ENCODE measurements at regions not wholly inside any gene's neighbourhood (a gene's known extent, or its start where the extent isn't known, plus 50 kb on each side); places are given as distances from the start of the nearest gene placed in this dataset.

DNA sequence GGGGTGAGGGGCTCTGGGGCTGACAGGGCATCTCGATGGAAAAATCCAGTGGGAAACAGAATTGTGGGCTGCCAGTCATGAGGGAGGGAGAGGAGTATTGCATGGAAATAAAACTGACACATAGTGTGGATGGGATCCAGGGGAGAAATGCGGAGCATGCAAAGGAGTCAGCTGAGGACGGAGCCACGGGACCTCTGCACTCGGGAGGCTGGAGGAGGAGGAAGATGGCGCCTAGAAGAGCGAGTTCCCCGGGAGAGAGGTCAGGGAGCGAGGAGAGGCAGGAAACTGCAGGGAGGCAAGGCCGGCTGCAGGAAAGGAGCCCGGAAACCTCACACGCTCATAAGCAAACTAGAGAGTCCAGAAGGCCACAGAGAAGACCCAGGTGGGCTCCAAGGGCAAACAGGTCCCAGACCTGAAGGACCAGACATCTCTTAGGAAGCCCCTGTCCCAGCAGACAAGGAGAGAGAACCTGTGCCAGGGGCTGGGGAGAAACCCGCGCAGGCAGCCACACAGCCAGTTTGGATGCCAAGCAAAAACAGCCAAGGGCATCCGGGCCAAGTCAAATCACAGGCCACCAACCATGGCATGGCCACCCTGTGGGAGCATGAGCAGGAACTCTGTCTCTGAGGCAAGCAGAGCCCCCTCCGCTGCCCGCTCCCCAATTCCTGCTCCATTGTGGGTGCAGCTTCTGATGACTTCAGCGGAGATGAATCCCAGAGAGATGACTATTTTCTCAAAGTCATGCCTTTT is 218.8 kb upstream of the ID2 start:
- DNase-seq (ENCODE audit: extremely low spot score, unreplicated experiment): no peak
- H3K4me3 Mint-ChIP-seq: no peak overlapping the region
- no peaks in the 10 kb centered on the region for H3K36me3 Mint-ChIP-seq
- peaks cover 19% of the 10 kb centered on the region for H3K4me1 Mint-ChIP-seq (ENCODE audit: unreplicated experiment)
- TF ChIP-seq, protein P1, sequence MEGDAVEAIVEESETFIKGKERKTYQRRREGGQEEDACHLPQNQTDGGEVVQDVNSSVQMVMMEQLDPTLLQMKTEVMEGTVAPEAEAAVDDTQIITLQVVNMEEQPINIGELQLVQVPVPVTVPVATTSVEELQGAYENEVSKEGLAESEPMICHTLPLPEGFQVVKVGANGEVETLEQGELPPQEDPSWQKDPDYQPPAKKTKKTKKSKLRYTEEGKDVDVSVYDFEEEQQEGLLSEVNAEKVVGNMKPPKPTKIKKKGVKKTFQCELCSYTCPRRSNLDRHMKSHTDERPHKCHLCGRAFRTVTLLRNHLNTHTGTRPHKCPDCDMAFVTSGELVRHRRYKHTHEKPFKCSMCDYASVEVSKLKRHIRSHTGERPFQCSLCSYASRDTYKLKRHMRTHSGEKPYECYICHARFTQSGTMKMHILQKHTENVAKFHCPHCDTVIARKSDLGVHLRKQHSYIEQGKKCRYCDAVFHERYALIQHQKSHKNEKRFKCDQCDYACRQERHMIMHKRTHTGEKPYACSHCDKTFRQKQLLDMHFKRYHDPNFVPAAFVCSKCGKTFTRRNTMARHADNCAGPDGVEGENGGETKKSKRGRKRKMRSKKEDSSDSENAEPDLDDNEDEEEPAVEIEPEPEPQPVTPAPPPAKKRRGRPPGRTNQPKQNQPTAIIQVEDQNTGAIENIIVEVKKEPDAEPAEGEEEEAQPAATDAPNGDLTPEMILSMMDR (conservative IDR thresholded peaks at IDR 0.05): no peak
- H3K27ac Mint-ChIP-seq: no peak overlapping the region
- no peaks in the 10 kb centered on the region for H3K27me3 Mint-ChIP-seq
- H3K9me3 Mint-ChIP-seq: peaks cover 4% of the 10 kb centered on the region

DNA sequence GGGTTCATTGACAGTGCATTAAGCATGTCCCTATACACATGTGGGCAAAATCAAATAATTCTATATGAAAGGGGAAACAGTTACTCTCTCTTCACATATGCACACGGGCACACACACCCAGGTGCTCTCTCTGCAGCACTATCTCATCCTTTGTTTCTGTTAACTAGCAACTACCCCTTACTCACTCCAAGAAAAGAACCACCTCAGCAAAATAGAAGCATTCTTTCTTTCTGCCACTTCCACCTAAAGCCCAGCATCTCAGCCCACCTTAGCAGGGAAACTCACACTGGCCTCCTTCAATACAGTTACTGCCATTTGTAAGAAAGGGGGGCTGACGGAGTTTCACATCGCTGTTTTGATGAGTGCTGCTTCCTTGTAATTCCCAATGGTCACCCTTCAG is 216.3 kb upstream of the ID2 start:
- Mint-ChIP-seq H3K27ac (no peak overlapping the region), H3K4me1 (ENCODE audit: unreplicated experiment) (peaks cover 10% of the 10 kb centered on the region), H3K27me3 (no peaks in the 10 kb centered on the region), H3K4me3 (no peak overlapping the region), H3K36me3 (no peaks in the 10 kb centered on the region), H3K9me3 (peaks cover 4% of the 10 kb centered on the region)
- DNase-seq (ENCODE audit: extremely low spot score, unreplicated experiment): no peak
- TF ChIP-seq, protein P1 (conservative IDR thresholded peaks at IDR 0.05): no peak

DNA sequence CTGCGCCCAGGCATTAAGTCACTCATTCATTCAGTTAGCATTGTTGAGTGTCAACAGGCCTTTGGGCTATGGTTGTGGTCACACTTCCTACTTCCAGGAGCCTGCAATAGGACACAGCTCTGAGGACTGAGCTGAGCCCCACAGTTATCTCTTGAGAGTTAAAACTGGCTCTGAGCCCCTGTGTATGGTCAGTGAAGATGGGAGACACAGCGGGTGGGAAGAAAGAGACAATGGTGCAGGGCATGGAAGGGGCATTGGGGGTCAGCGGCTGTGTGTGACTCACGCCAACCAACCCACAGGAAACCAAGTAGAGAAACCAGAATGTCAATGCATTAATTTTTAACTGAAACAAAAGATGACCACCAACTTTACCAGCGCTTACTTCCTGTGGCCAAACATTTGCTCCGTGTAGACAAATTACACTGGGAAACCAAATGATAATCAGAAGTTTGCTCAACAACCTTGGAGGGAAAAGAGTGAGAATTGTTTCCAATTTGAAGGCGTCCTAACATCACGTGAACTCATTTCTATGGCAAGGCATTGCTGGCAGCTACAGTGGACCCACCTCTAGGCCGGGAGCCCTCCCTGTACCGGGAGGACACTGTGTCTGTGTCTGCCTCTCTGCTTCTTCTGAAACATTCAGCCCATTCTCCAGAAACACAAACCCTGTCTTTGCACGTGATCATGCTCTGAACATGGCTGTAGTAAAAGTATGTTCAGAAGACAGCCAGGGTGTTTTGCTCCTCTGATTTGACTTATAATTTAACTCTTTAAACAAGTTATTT is 212.0 kb upstream of the ID2 start:
- no peak for DNase-seq (ENCODE audit: extremely low spot score, unreplicated experiment)
- TF ChIP-seq, protein P1 (conservative IDR thresholded peaks at IDR 0.05): no peak
- Mint-ChIP-seq H3K27me3 (no peaks in the 10 kb centered on the region), H3K4me1 (ENCODE audit: unreplicated experiment) (peaks cover 7% of the 10 kb centered on the region), H3K9me3 (peaks cover 4% of the 10 kb centered on the region), H3K4me3 (no peak overlapping the region), H3K27ac (no peak overlapping the region), H3K36me3 (no peaks in the 10 kb centered on the region)

DNA sequence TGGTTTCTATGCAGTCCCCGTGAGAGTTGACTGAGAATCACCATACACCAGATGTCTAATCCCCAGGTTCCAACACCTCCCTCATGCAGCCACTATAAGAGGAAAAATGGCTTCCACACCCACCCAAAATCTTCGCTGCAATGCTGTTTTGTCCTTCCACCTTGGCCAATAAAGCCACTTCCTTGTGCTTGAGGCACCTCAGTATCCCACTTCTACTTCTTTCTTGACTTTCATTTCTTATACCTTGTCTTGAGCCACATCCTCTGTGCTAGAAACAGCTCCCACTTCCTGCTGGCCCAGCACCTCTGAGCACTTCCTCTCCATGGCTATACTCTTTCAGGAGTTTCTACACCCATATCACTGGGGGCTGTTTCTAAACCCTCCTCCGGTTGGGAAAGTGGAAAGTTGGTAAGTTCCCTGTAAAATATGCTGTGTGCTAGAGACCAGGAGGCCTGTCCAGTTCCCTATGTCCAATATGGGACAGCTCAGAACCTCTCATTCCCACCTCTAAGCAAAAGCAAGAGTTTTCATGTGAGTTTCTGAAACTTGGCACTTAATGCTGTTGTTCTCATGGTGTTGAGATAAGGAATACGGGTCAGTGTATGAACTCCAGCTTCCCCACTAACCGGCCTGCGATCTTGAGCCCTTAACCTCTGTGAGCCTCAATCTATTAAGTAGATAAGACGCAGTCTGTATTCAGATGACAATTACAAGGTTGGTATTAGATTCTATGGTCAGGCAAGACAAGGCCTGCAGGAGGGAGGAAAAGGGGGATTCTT is 209.1 kb upstream of the ID2 start:
- H3K36me3 Mint-ChIP-seq: no peaks in the 10 kb centered on the region
- no peak overlapping the region for H3K27ac Mint-ChIP-seq
- peaks cover 16% of the 10 kb centered on the region for H3K4me1 Mint-ChIP-seq (ENCODE audit: unreplicated experiment)
- no peaks in the 10 kb centered on the region for H3K27me3 Mint-ChIP-seq
- TF ChIP-seq, protein P1 (conservative IDR thresholded peaks at IDR 0.05): no peak
- H3K9me3 Mint-ChIP-seq: no peaks in the 10 kb centered on the region
- H3K4me3 Mint-ChIP-seq: no peak overlapping the region
- DNase-seq (ENCODE audit: extremely low spot score, unreplicated experiment): no peak

DNA sequence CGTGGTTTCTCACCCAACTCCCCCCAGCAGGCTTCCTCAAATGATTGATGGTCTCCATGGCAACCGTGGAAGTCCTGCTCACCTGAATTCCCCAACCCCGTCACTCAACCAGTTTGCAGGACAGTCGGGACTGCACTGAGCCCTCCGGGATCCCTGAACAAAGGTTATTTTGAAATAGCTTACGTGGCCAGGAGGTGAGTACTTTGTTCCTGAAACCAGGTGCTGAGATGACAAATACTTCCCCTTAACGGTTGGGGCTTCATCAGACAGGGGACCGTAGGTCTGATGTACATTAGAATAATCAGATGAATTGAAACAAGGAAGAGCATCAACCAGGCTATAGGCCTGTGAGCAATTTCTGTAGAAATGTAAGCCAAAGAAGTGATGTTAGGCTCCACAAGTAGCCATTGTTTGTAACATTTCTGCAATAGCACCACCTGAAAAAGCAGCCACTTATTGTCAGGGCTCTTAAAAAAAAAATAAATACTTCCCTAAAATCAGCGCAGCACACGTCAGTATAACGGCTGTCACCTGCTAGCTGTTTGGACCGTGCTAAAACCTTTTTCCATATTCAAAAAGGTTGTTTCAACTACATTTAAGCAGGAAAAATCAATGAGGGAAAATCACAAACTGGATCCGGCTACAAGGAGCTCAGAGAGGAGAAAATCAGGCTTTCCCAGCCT is 206.4 kb upstream of the ID2 start:
- Mint-ChIP-seq H3K4me1 (ENCODE audit: unreplicated experiment) (peaks cover 28% of the 10 kb centered on the region), H3K9me3 (no peaks in the 10 kb centered on the region), H3K4me3 (peak overlapping the region; percentile 66), H3K27me3 (no peaks in the 10 kb centered on the region), H3K27ac (peak overlapping the region; percentile 85), H3K36me3 (no peaks in the 10 kb centered on the region)
- TF ChIP-seq, protein P1 (conservative IDR thresholded peaks at IDR 0.05): no peak
- no peak for DNase-seq (ENCODE audit: extremely low spot score, unreplicated experiment)

All from type B pancreatic cell (in vitro differentiated cells).